WTC11 (cell line): ENCODE measurements at regions not wholly inside any gene's neighbourhood (a gene's known extent, or its start where the extent isn't known, plus 50 kb on each side); places are given as distances from the start of the nearest gene placed in this dataset.
A peak's percentile ranks its signal among the peaks of the same experiment; 100 is the strongest.
"Not testable (repeated sequence)": the region's sequence is repeated elsewhere in the genome, so short reads cannot be mapped to it uniquely, and the experiment has no call there.

ENCODE experiments used
- ATAC-seq: fragments of 200-7000 bp; cut with Tn5 transposase; 2 replicates; pipeline ENCODE4 v1.10.0; 2021; ENCODE audit warnings: mild to moderate bottlenecking, moderate library complexity
- CTCF ChIA-PET: fragments of 300-600 bp; sonication (Branson Sonifier 250); formaldehyde crosslinking; loops from one replicate; lab custom pipeline; 2021; ENCODE audit warnings: antibody characterized with exemption; lab: Charles Lee
- POLR2A ChIA-PET: fragments of 350-600 bp; sonication (Branson Sonifier 250); formaldehyde crosslinking; loops from one replicate; lab custom pipeline; 2021; ENCODE audit warnings: antibody characterized with exemption; lab: Charles Lee
- DNase-seq: peaks from one replicate; pipeline ENCODE4 v3.0.0; 2021; ENCODE audit warnings: low spot score
- H3K27ac Mint-ChIP-seq: 2 replicates; pipeline ENCODE4 v1.8.0; 2021; ENCODE audit warnings: mixed read lengths
- H3K27me3 Mint-ChIP-seq: 2 replicates; pipeline ENCODE4 v1.8.0; 2021; ENCODE audit warnings: low read depth, mild to moderate bottlenecking, moderate library complexity, mixed read lengths
- H3K36me3 Mint-ChIP-seq: 2 replicates; pipeline ENCODE4 v1.8.0; 2021; ENCODE audit warnings: mixed read lengths
- H3K4me1 Mint-ChIP-seq: 2 replicates; pipeline ENCODE4 v1.8.0; 2022; ENCODE audit warnings: mixed read lengths
- H3K4me3 Mint-ChIP-seq: 2 replicates; pipeline ENCODE4 v1.8.0; 2021; ENCODE audit warnings: mild to moderate bottlenecking, moderate library complexity, mixed read lengths
- H3K9me3 Mint-ChIP-seq: 2 replicates; pipeline ENCODE4 v1.8.0; 2021; ENCODE audit warnings: mixed read lengths
- AFF4 ChIP-seq: sonication (generic); formaldehyde crosslinking; IDR thresholded peaks from 2 replicates; pipeline ENCODE4 v1.8.1; 2023; ENCODE audit warnings: mild to moderate bottlenecking, missing genetic modification reagents, borderline replicate concordance
- AR ChIP-seq: fragments of 250-450 bp; sonication (Bioruptor Pico); IDR thresholded peaks from 2 replicates; pipeline ENCODE4 v1.9.0; 2021; ENCODE audit warnings: mild to moderate bottlenecking
- FOXK1 ChIP-seq: sonication (generic); formaldehyde crosslinking; IDR thresholded peaks from 2 replicates; pipeline ENCODE4 v1.8.0; 2022; ENCODE audit warnings: mild to moderate bottlenecking, moderate library complexity, missing genetic modification reagents
- GTF2I ChIP-seq: fragments of 250-450 bp; sonication (Bioruptor Pico); conservative IDR thresholded peaks from 2 replicates; pipeline ENCODE4 v1.4.0; 2021; ENCODE audit warnings: mild to moderate bottlenecking
- IRF2 ChIP-seq: sonication (generic); formaldehyde crosslinking; IDR thresholded peaks from 2 replicates; pipeline ENCODE4 v1.8.0; 2022; ENCODE audit warnings: low read depth, missing genetic modification reagents, borderline replicate concordance
- MLX ChIP-seq: sonication (generic); formaldehyde crosslinking; IDR thresholded peaks from 2 replicates; pipeline ENCODE4 v1.8.1; 2023; ENCODE audit warnings: mild to moderate bottlenecking, missing genetic modification reagents, moderate library complexity
- RELA ChIP-seq: sonication (generic); formaldehyde crosslinking; IDR thresholded peaks from 2 replicates; pipeline ENCODE4 v1.8.1; 2022; ENCODE audit warnings: missing genetic modification reagents, mild to moderate bottlenecking, borderline replicate concordance
- SMAD3 ChIP-seq: sonication (generic); formaldehyde crosslinking; IDR thresholded peaks from 2 replicates; pipeline ENCODE4 v1.8.0; 2022; ENCODE audit warnings: missing genetic modification reagents, mild to moderate bottlenecking, borderline replicate concordance
- TCF7 ChIP-seq: sonication (generic); formaldehyde crosslinking; IDR thresholded peaks from 2 replicates; pipeline ENCODE4 v1.8.0; 2022; ENCODE audit warnings: mild to moderate bottlenecking, low read depth, missing genetic modification reagents, moderate library complexity
- TEAD1 ChIP-seq: sonication (generic); formaldehyde crosslinking; IDR thresholded peaks from 2 replicates; pipeline ENCODE4 v1.8.0; 2022; ENCODE audit warnings: mild to moderate bottlenecking, missing genetic modification reagents
- TP53 ChIP-seq: sonication (generic); formaldehyde crosslinking; IDR thresholded peaks from 2 replicates; pipeline ENCODE4 v1.8.1; 2023; ENCODE audit warnings: mild to moderate bottlenecking, missing genetic modification reagents
- ZNF423 ChIP-seq: fragments of 250-450 bp; sonication (Bioruptor Pico); IDR thresholded peaks from 2 replicates; pipeline ENCODE4 v2.1.2; 2022; ENCODE audit warnings: mild to moderate bottlenecking, moderate library complexity
- TF ChIP-seq, protein P1 (sequence below): fragments of 250-450 bp; sonication (Bioruptor Pico); IDR thresholded peaks from 2 replicates; pipeline ENCODE4 v1.9.0; 2021; ENCODE audit warnings: moderate library complexity, mild to moderate bottlenecking, inconsistent platforms, borderline replicate concordance

- peak overlapping the region; percentile 71 for H3K4me3 Mint-ChIP-seq
- ChIA-PET CTCF (interaction anchor here (0.7 to 1.9 kb wide), 19 partner anchors 9 to 447 kb away, joined by 3 to 11 read pairs (median 4); partner anchors contain the start of gene TMEM132E), POLR2A (interaction anchor here (0.7 kb wide), 1 partner anchor 10 kb away, joined by 4 read pairs; no protein-coding TSS in a partner anchor)
- no peaks in the 10 kb centered on the region for H3K36me3 Mint-ChIP-seq
- H3K27ac Mint-ChIP-seq: no peak overlapping the region
- H3K27me3 Mint-ChIP-seq: peaks cover 7% of the 10 kb centered on the region
- no peaks in the 10 kb centered on the region for H3K9me3 Mint-ChIP-seq
- DNase-seq: peak; percentile 61
- TF ChIP-seq ZNF423 (CRISPR knock-in tag): no peak
- peak; percentile 46; the same call in 1 of the 2 replicates for TF ChIP-seq GTF2I (CRISPR knock-in tag)
- ATAC-seq: peak; percentile 60
- H3K4me1 Mint-ChIP-seq: peaks cover 10% of the 10 kb centered on the region
Observed at GRCh38 chr17:34423978-34424813, 61.2 kb upstream of the CCL1 start.

- H3K4me1 Mint-ChIP-seq, H3K27me3 Mint-ChIP-seq, DNase-seq, POLR2A ChIA-PET, H3K36me3 Mint-ChIP-seq, H3K27ac Mint-ChIP-seq, ATAC-seq, H3K9me3 Mint-ChIP-seq: not testable (repeated sequence)
- H3K4me3 Mint-ChIP-seq: peak overlapping the region; percentile 71
- CTCF ChIA-PET: interaction anchor here (1.8 kb wide), 1 partner anchor 104 kb away, joined by 7 read pairs; no protein-coding TSS in a partner anchor
Observed at GRCh38 chr17:34423315-34423714, 60.3 kb upstream of the CCL1 start.

DNA sequence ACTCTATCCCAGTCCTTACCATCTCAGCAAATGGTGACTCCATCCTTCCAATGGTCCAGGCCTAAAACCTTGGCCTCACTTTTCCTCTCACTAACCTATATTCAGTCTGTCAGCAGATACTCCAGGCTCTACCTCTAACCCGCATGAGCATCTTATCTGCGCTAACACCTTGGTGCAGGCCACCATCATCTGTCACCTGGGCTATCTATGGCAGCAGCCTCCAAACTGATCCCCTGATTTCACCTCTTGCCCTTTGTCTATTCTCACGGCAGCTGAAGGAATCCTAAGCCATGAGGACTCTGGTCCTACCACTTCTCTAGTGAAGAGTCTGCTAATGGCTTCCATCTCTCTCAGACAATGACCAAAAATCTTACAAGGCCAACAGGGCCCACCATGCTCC is 57.9 kb upstream of the CCL1 start:
- no peak for TF ChIP-seq SMAD3 (CRISPR knock-in tag)
- TF ChIP-seq TCF7 (CRISPR knock-in tag): no peak
- no peak for TF ChIP-seq RELA (CRISPR knock-in tag)
- TF ChIP-seq TP53 (CRISPR knock-in tag): no peak
- no peak for TF ChIP-seq ZNF423 (CRISPR knock-in tag)
- TF ChIP-seq MLX: no peak
- no peak for TF ChIP-seq AR (CRISPR knock-in tag)
- TF ChIP-seq, protein P1, sequence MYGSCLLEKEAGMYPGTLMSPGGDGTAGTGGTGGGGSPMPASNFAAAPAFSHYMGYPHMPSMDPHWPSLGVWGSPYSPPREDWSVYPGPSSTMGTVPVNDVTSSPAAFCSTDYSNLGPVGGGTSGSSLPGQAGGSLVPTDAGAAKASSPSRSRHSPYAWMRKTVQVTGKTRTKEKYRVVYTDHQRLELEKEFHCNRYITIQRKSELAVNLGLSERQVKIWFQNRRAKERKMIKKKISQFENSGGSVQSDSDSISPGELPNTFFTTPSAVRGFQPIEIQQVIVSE: no peak
- TF ChIP-seq AFF4 (CRISPR knock-in tag): no peak
- no peak for TF ChIP-seq FOXK1 (CRISPR knock-in tag)
- TF ChIP-seq IRF2 (CRISPR knock-in tag): no peak
- TF ChIP-seq TEAD1 (CRISPR knock-in tag): no peak
- ChIA-PET CTCF (interaction anchor here (1.0 to 2.4 kb wide), 14 partner anchors 14 to 699 kb away, joined by 3 to 16 read pairs (median 4); partner anchors contain the start of gene RAD51D), POLR2A (no interaction called here)
- Mint-ChIP-seq H3K9me3 (0 out of 2 replicates have a peak, but pooled peaks cover 2% of the 10 kb centered on the region), H3K27ac (no peak overlapping the region), H3K27me3 (peaks cover 11% of the 10 kb centered on the region), H3K4me1 (peaks cover 10% of the 10 kb centered on the region), H3K36me3 (no peaks in the 10 kb centered on the region), H3K4me3 (no peak overlapping the region)
- ATAC-seq (no peak), DNase-seq (no peak)
